ENCODE measurements at regions not wholly inside any gene's neighbourhood (a gene's known extent, or its start where the extent isn't known, plus 50 kb on each side); places are given as distances from the start of the nearest gene placed in this dataset.

- Histone ChIP-seq H3K9me3 (ENCODE audit: low read length) (no peaks in the 10 kb centered on the region), H4K20me1 (ENCODE audit: insufficient read depth, low read length) (no peaks in the 10 kb centered on the region), H3K27ac (ENCODE audit: low read depth, low read length, poor library complexity, severe bottlenecking) (no peak overlapping the region), H3K4me1 (ENCODE audit: insufficient read depth, low read length, severe bottlenecking) (no peaks in the 10 kb centered on the region), H3K9ac (ENCODE audit: low read length) (no peak overlapping the region), H3K36me3 (ENCODE audit: insufficient read depth, low read length) (no peaks in the 10 kb centered on the region), H3K79me2 (ENCODE audit: insufficient read depth, low read length) (no peaks in the 10 kb centered on the region), H3F3A (ENCODE audit: insufficient read depth, low read length) (no peaks in the 10 kb centered on the region), H3K4me2 (ENCODE audit: low read length) (no peak overlapping the region), H3K4me3 (ENCODE audit: low read depth, low read length, poor library complexity, severe bottlenecking) (no peak overlapping the region), H3K9me2 (ENCODE audit: low read depth, low read length) (no peaks in the 10 kb centered on the region), H3K27me3 (ENCODE audit: insufficient read depth, low read length) (no peaks in the 10 kb centered on the region), H2AFZ (ENCODE audit: low read length) (no peak overlapping the region)
- no peak for TF ChIP-seq CTCF (IDR thresholded peaks at IDR 0.05; ENCODE audit: low read length)
These were observed 826.3 kb upstream of the MBL2 start for GRCh38 chr10:53598914-53599313.

GRCh38 chr10:53597835-53598251 is 825.3 kb upstream of the MBL2 start:
- H3F3A ChIP-seq (ENCODE audit: insufficient read depth, low read length), result no peaks in the 10 kb centered on the region
- H3K79me2 ChIP-seq (ENCODE audit: insufficient read depth, low read length), result no peaks in the 10 kb centered on the region
- no peaks in the 10 kb centered on the region for H3K4me1 ChIP-seq (ENCODE audit: insufficient read depth, low read length, severe bottlenecking)
- no peaks in the 10 kb centered on the region for H4K20me1 ChIP-seq (ENCODE audit: insufficient read depth, low read length)
- H3K9ac ChIP-seq (ENCODE audit: low read length), result no peak overlapping the region
- H3K27ac ChIP-seq (ENCODE audit: low read depth, low read length, poor library complexity, severe bottlenecking), result no peak overlapping the region
- H2AFZ ChIP-seq (ENCODE audit: low read length), result no peak overlapping the region
- H3K9me2 ChIP-seq (ENCODE audit: low read depth, low read length), result no peaks in the 10 kb centered on the region
- no peaks in the 10 kb centered on the region for H3K9me3 ChIP-seq (ENCODE audit: low read length)
- H3K4me3 ChIP-seq (ENCODE audit: low read depth, low read length, poor library complexity, severe bottlenecking), result no peak overlapping the region
- no peak overlapping the region for H3K4me2 ChIP-seq (ENCODE audit: low read length)
- H3K36me3 ChIP-seq (ENCODE audit: insufficient read depth, low read length), result no peaks in the 10 kb centered on the region
- H3K27me3 ChIP-seq (ENCODE audit: insufficient read depth, low read length), result no peaks in the 10 kb centered on the region
- TF ChIP-seq CTCF (IDR thresholded peaks at IDR 0.05; ENCODE audit: low read length) (no peak), EZH2 (IDR thresholded peaks at IDR 0.05; ENCODE audit: borderline replicate concordance, low read length) (no peak)

- Histone ChIP-seq H3K4me3 (ENCODE audit: low read depth, low read length, poor library complexity, severe bottlenecking) (no peak overlapping the region), H4K20me1 (ENCODE audit: insufficient read depth, low read length) (no peaks in the 10 kb centered on the region), H3K27ac (ENCODE audit: low read depth, low read length, poor library complexity, severe bottlenecking) (no peak overlapping the region), H3K4me1 (ENCODE audit: insufficient read depth, low read length, severe bottlenecking) (no peaks in the 10 kb centered on the region), H3K9ac (ENCODE audit: low read length) (no peak overlapping the region), H3K9me2 (ENCODE audit: low read depth, low read length) (no peaks in the 10 kb centered on the region), H3K79me2 (ENCODE audit: insufficient read depth, low read length) (no peaks in the 10 kb centered on the region), H3K27me3 (ENCODE audit: insufficient read depth, low read length) (no peaks in the 10 kb centered on the region), H2AFZ (ENCODE audit: low read length) (no peak overlapping the region), H3K4me2 (ENCODE audit: low read length) (no peak overlapping the region), H3F3A (ENCODE audit: insufficient read depth, low read length) (no peaks in the 10 kb centered on the region), H3K9me3 (ENCODE audit: low read length) (no peaks in the 10 kb centered on the region), H3K36me3 (ENCODE audit: insufficient read depth, low read length) (no peaks in the 10 kb centered on the region)
- TF ChIP-seq EZH2 (IDR thresholded peaks at IDR 0.05; ENCODE audit: borderline replicate concordance, low read length), result no peak
- TF ChIP-seq CTCF (IDR thresholded peaks at IDR 0.05; ENCODE audit: low read length), result no peak
These were observed 807.9 kb upstream of the MBL2 start for GRCh38 chr10:53580465-53580864.

Data from OCI-LY1 (cell line).